Activated T-helper 2 cell treated with anti-CD3 and anti-CD28 coated beads, Interferon-gamma antibody, Interleukin-2, Interleukin-4, amounts not matched to agents 10 μg/mL and 5 μg/mL and 100 μg/mL, durations not matched to agents 14 hours and 24 hours and 36 hours (primary cell): ENCODE measurements at regions not wholly inside any gene's neighbourhood (a gene's known extent, or its start where the extent isn't known, plus 50 kb on each side); places are given as distances from the start of the nearest gene placed in this dataset.

Experiments
- DNase-seq: peaks from one replicate; pipeline ENCODE4 v3.0.0; 2021; ENCODE audit warnings: low spot score
- H3K27ac Mint-ChIP-seq: one replicate; pipeline ENCODE4 v1.8.0; 2021; ENCODE audit warnings: mixed read lengths
- H3K27me3 Mint-ChIP-seq: one replicate; pipeline ENCODE4 v1.8.0; 2021; ENCODE audit warnings: low read depth, mixed read lengths
- H3K36me3 Mint-ChIP-seq: one replicate; pipeline ENCODE4 v1.8.0; 2021; ENCODE audit warnings: low read depth, mixed read lengths
- H3K4me1 Mint-ChIP-seq: one replicate; pipeline ENCODE4 v1.8.0; 2021; ENCODE audit warnings: low read depth, mixed read lengths
- H3K4me3 Mint-ChIP-seq: one replicate; pipeline ENCODE4 v1.8.0; 2021; ENCODE audit warnings: low read depth, mild to moderate bottlenecking, moderate library complexity, mixed read lengths
- H3K9me3 Mint-ChIP-seq: one replicate; pipeline ENCODE4 v1.8.0; 2021; ENCODE audit warnings: mixed read lengths
- intact Hi-C: fragments of 100-400 bp; cut with micrococcal nuclease; formaldehyde crosslinking; loops from one replicate; pipeline ENCODE4 v1.15.1; 2023

- no peak overlapping the region for H3K4me3 Mint-ChIP-seq
- no peak for DNase-seq
- peaks cover 4% of the 10 kb centered on the region for H3K9me3 Mint-ChIP-seq
- no peaks in the 10 kb centered on the region for H3K4me1 Mint-ChIP-seq
- peaks cover 8% of the 10 kb centered on the region for H3K27me3 Mint-ChIP-seq
- peaks cover 3% of the 10 kb centered on the region for H3K36me3 Mint-ChIP-seq
- H3K27ac Mint-ChIP-seq: no peak overlapping the region
- intact Hi-C loops: no loop called here
These were observed 78.4 kb downstream of the RNASET2 start for GRCh38 chr6:166877906-166878305.

GRCh38 chr6:166877349-166877748 lies 79.0 kb downstream of the RNASET2 start:
- H3K9me3 Mint-ChIP-seq: no peaks in the 10 kb centered on the region
- intact Hi-C loops: no loop called here
- H3K27ac Mint-ChIP-seq: no peak overlapping the region
- no peak overlapping the region for H3K4me3 Mint-ChIP-seq
- no peaks in the 10 kb centered on the region for H3K36me3 Mint-ChIP-seq
- DNase-seq: no peak
- H3K27me3 Mint-ChIP-seq: peaks cover 6% of the 10 kb centered on the region
- H3K4me1 Mint-ChIP-seq: no peaks in the 10 kb centered on the region

- Mint-ChIP-seq H3K4me1 (no peaks in the 10 kb centered on the region), H3K9me3 (no peaks in the 10 kb centered on the region), H3K27ac (no peak overlapping the region), H3K36me3 (no peaks in the 10 kb centered on the region), H3K27me3 (peaks cover 4% of the 10 kb centered on the region), H3K4me3 (no peak overlapping the region)
- DNase-seq: no peak
- intact Hi-C loops: no loop called here
These were observed 83.8 kb downstream of the RNASET2 start for GRCh38 chr6:166872531-166873009.

- Mint-ChIP-seq H3K4me1 (no peaks in the 10 kb centered on the region), H3K36me3 (no peaks in the 10 kb centered on the region), H3K27me3 (peaks cover 4% of the 10 kb centered on the region), H3K9me3 (no peaks in the 10 kb centered on the region), H3K4me3 (no peak overlapping the region), H3K27ac (no peak overlapping the region)
- intact Hi-C loops: no loop called here
- DNase-seq: no peak
These were observed 85.6 kb downstream of the RNASET2 start for GRCh38 chr6:166870602-166871208.

- Mint-ChIP-seq H3K9me3 (no peaks in the 10 kb centered on the region), H3K27ac (no peak overlapping the region), H3K27me3 (peaks cover 13% of the 10 kb centered on the region), H3K4me3 (no peak overlapping the region), H3K36me3 (no peaks in the 10 kb centered on the region), H3K4me1 (peaks cover under 1% of the 10 kb centered on the region)
- intact Hi-C loops: no loop called here
- DNase-seq: no peak
These were observed 89.3 kb downstream of the RNASET2 start for GRCh38 chr6:166866839-166867637.

- no peak for DNase-seq
- no peak overlapping the region for H3K4me3 Mint-ChIP-seq
- no peaks in the 10 kb centered on the region for H3K9me3 Mint-ChIP-seq
- peaks cover 34% of the 10 kb centered on the region for H3K27me3 Mint-ChIP-seq
- peaks cover 7% of the 10 kb centered on the region for H3K4me1 Mint-ChIP-seq
- H3K27ac Mint-ChIP-seq: no peak overlapping the region
- intact Hi-C loops: loop anchor here (5.0 kb wide), 2 partner anchors 77 to 88 kb away; no protein-coding TSS in a partner anchor
- no peaks in the 10 kb centered on the region for H3K36me3 Mint-ChIP-seq
These were observed 92.0 kb downstream of the RNASET2 start for GRCh38 chr6:166864333-166864732.

GRCh38 chr6:166862978-166863530 lies 93.3 kb downstream of the RNASET2 start:
- intact Hi-C loops: loop anchor here (5.0 kb wide), 2 partner anchors 76 to 89 kb away; no protein-coding TSS in a partner anchor
- Mint-ChIP-seq H3K36me3 (no peaks in the 10 kb centered on the region), H3K27me3 (peaks cover 39% of the 10 kb centered on the region), H3K27ac (no peak overlapping the region), H3K4me3 (peak overlapping the region; percentile 47), H3K4me1 (peaks cover 7% of the 10 kb centered on the region), H3K9me3 (no peaks in the 10 kb centered on the region)
- DNase-seq: no peak

GRCh38 chr6:166862287-166862977 lies 93.9 kb downstream of the RNASET2 start:
- Mint-ChIP-seq H3K4me3 (peak overlapping the region; percentile 77), H3K27ac (no peak overlapping the region), H3K9me3 (no peaks in the 10 kb centered on the region), H3K36me3 (no peaks in the 10 kb centered on the region), H3K27me3 (peaks cover 39% of the 10 kb centered on the region), H3K4me1 (peaks cover 7% of the 10 kb centered on the region)
- no peak for DNase-seq
- intact Hi-C loops: loop anchor here (5.0 kb wide), 2 partner anchors 75 to 90 kb away; no protein-coding TSS in a partner anchor

- Mint-ChIP-seq H3K4me1 (peaks cover 7% of the 10 kb centered on the region), H3K36me3 (no peaks in the 10 kb centered on the region), H3K27me3 (peaks cover 39% of the 10 kb centered on the region), H3K4me3 (peak overlapping the region; percentile 77), H3K27ac (peak overlapping the region; percentile 32), H3K9me3 (no peaks in the 10 kb centered on the region)
- intact Hi-C loops: loop anchor here (5.0 kb wide), 2 partner anchors 75 to 90 kb away; no protein-coding TSS in a partner anchor
- DNase-seq: no peak
These were observed 94.4 kb downstream of the RNASET2 start for GRCh38 chr6:166861961-166862286.

- Mint-ChIP-seq H3K36me3 (no peaks in the 10 kb centered on the region), H3K27me3 (peaks cover 39% of the 10 kb centered on the region), H3K4me1 (peaks cover 7% of the 10 kb centered on the region), H3K4me3 (no peak overlapping the region), H3K9me3 (no peaks in the 10 kb centered on the region), H3K27ac (no peak overlapping the region)
- no peak for DNase-seq
- intact Hi-C loops: loop anchor here (5.0 kb wide), 2 partner anchors 74 to 91 kb away; no protein-coding TSS in a partner anchor
These were observed 95.0 kb downstream of the RNASET2 start for GRCh38 chr6:166861304-166861703.

- peaks cover 39% of the 10 kb centered on the region for H3K27me3 Mint-ChIP-seq
- H3K4me1 Mint-ChIP-seq: peaks cover 7% of the 10 kb centered on the region
- no peak overlapping the region for H3K27ac Mint-ChIP-seq
- no peak overlapping the region for H3K4me3 Mint-ChIP-seq
- no peaks in the 10 kb centered on the region for H3K36me3 Mint-ChIP-seq
- no peaks in the 10 kb centered on the region for H3K9me3 Mint-ChIP-seq
- intact Hi-C loops: loop anchor here (5.0 kb wide), 2 partner anchors 73 to 92 kb away; no protein-coding TSS in a partner anchor
- no peak for DNase-seq
These were observed 96.0 kb downstream of the RNASET2 start for GRCh38 chr6:166860392-166860791.

- no peaks in the 10 kb centered on the region for H3K4me1 Mint-ChIP-seq
- no peak for DNase-seq
- intact Hi-C loops: no loop called here
- H3K27me3 Mint-ChIP-seq: peaks cover 11% of the 10 kb centered on the region
- H3K9me3 Mint-ChIP-seq: no peaks in the 10 kb centered on the region
- no peaks in the 10 kb centered on the region for H3K36me3 Mint-ChIP-seq
- no peak overlapping the region for H3K27ac Mint-ChIP-seq
- no peak overlapping the region for H3K4me3 Mint-ChIP-seq
These were observed 100.9 kb downstream of the RNASET2 start for GRCh38 chr6:166855416-166855815.
